ENCODE measurements at regions not wholly inside any gene's neighbourhood (a gene's known extent, or its start where the extent isn't known, plus 50 kb on each side); places are given as distances from the start of the nearest gene placed in this dataset.

DNA sequence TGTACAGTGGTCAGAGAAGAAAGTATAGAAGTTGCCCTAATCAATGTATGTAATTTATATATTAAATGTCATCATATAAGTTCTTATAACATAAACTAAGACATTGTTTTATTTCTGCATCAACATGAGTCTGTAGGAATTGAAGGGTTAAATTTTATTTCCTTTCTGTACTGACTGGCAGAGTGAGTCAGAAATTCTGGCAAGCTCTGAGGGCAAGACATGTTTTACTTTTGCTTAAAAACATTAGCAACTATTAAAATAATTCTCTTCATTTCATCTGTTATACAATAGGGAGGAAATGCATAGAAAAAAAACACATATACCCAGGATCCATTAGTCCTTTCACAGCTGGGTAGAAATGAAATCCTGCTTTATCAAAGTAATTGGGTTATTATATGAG, 171.4 kb upstream of the ALCAM start:
- TF ChIP-seq NR2C2 (IDR thresholded peaks at IDR 0.05; ENCODE audit: borderline replicate concordance, control insufficient read depth, insufficient read length, low read depth) (no peak), MTA3 (IDR thresholded peaks at IDR 0.05; ENCODE audit: borderline replicate concordance, low read length) (no peak), POLR2AphosphoS5 (IDR thresholded peaks at IDR 0.05; ENCODE audit: low read length) (no peak), HCFC1 (IDR thresholded peaks at IDR 0.05; ENCODE audit: low read length) (no peak)
